ENCODE measurements at regions not wholly inside any gene's neighbourhood (a gene's known extent, or its start where the extent isn't known, plus 50 kb on each side); places are given as distances from the start of the nearest gene placed in this dataset.
"Not testable (repeated sequence)": the region's sequence is repeated elsewhere in the genome, so short reads cannot be mapped to it uniquely, and the experiment has no call there.

DNA sequence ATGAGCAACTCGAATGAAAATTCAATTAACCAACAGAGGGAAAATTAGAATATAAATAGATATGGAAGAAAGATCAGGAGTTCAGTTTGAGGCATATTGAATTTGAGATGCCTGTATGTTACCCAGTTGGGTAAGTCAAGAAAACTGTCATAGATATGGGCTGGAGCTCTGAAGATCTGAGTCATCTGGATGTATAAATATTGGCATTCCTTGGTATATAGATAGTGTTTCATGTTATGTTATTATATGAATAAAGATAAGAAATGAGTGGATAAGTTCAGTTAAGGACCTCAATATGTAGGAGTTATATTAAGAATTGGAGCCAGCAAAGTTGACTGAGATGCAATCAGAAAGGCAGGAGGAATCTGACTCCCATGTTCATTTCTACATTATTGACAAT lies 543.6 kb upstream of the SMIM31 start:
- DNase-seq = no peak

DNA sequence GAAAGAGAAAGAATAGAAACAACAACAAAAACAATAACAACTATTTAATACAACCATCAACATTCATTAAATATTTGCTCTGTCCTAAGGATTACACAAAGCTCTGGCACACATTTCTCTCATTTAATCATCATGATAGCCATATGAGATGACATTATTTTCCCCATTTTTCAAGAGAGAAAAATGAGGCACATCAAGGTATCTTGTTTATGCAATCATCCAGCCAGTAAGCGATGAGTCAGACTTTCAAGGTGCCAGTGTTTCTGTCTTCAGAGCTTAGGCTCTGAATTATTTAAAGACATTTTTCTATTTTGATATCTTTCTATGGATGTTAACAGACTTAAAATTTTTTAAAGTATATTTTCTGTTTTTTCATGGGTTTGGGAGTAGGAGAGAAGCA lies 541.8 kb upstream of the SMIM31 start:
- no peak for DNase-seq

DNA sequence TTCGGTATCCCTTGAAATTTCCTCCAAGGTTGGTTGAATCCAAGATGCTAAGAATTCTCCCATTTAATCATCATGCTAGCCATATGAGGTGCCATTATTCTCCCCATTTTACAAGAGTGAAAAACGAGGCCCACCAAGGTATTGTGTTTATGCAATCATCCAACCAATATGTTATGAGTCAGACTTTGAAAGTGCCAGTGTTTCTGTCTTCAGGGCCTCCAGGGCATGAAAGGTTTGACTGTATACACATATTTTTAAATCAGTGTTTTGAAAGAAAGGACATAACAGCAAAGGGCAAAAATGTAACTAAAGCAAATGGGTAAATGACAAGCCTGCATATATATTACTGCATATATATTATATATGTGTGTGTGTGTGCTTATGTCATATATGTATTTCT lies 541.2 kb upstream of the SMIM31 start:
- no peak for DNase-seq

DNA sequence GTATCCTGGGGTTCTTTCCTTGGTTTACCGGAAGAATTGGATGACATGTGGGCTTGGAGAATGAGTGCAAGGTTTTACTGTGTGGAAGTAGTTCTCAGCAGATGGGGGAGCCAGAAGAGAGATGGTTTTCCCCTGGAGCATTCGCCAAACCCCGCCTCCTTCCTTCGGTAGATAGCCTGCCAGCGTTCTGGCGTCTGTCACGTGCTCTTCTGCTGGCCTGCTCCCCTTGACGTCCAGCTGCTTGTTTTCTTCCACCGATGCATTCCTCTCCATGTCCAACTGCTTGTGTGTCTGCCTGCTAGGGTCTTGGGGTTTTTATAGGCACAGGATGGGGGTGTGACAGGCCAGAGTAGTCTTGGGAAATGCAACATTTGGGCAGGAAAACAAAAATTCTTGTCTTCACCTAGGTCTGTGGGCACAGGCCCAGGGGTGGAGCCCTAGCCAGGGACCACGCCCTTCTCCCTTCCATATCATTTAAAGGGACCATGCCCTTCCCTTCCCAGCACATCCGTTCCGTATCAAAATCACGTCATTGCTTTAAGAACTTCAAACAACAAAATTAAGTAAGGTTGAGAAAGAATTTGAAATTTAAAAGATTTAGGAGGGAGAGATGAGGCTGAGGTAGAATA lies 538.7 kb upstream of the SMIM31 start:
- no peak for DNase-seq

DNA sequence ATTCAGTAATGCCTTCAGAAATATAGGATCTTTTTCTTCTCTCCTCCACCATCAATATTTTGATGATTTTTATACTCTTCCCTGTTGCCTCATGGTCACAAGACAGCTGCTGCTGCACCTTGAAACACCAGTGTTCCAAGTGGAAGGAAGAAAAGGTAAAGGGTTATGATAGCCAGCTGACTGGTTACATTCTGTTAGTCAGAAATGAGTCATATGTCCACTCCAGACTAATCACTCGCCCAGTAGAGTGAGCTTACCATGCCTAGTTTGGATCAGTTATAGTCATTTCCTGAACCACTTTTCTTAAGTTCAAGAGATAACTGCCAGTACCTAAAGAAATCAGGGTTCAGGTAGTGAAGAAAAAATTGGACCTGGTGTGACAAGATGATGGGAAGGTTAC lies 532.3 kb upstream of the SMIM31 start:
- DNase-seq = no peak

DNA sequence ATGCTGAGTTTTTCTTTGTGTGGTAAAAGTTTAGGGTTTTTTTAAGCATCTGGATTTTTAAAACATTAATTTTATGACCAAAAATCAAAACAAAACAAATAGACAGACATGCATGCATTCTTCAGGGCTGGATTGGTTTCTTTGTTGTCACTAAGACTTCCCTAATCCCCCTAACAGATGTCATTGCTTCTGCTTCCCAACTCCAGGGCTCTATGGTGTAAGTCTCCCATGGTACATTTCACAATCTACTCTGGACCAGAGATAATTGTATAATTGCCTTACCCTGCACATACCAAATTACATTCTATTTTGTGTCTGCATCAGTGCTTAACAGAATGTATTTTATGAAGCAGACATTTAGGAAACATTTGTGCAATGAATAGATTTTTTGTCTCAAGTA lies 529.1 kb upstream of the SMIM31 start:
- no peak for DNase-seq

DNA sequence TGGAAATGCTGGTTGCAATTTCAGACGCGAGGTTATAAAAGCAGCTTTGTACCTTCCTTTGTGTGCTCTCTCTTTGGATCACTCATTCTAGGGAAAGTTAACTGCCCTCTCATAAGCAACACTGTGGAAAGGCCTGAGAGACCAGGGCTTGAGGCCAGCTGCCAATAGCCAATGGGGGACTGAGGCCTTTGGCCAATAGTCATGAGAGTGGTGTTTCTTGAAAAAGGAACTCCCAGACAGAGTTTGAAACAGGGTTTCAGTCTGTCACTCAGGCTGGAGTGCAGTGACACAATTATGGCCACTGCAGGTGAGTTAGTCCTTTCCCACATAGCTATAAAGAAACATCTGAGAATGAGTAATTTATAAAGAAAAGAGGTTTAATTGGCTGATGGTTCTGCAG lies 524.7 kb upstream of the SMIM31 start:
- DNase-seq = no peak

DNA sequence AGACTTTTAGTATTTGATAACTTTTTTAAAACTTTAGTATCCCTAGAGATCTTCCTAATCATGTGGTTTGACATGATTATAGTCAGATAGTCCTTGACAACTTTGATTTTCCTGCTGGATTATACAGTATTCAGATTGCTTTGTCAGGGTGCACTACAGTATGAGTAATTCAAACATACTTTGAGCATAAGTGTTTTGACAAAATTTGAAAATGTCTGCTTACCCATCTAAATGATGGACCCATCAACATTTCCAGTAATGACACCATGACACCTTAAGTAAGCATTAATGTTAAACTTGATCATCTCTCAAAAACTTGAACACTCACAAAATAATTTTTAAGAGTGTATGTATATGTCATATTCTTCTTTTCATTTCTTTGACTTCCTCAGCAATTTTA lies 514.5 kb upstream of the SMIM31 start:
- DNase-seq = no peak

DNA sequence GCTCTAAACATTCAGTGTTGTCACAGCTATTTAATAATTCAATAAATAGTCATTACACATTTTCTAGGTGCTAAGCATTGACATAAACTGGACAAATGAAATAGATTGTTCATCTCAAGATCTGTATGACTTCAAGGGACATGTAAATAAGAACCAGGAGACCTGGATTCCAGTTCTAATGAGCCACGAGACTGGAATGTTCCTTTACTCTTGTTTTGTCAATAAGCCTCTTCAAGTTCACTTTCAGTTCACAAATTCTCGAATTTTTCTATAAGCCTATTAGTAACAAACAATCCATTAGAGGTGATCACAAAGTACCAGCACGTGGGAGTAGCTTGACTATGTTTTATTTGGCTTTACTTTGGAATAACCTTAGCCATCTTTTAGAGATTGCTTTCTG lies 514.0 kb upstream of the SMIM31 start:
- no peak for DNase-seq

DNA sequence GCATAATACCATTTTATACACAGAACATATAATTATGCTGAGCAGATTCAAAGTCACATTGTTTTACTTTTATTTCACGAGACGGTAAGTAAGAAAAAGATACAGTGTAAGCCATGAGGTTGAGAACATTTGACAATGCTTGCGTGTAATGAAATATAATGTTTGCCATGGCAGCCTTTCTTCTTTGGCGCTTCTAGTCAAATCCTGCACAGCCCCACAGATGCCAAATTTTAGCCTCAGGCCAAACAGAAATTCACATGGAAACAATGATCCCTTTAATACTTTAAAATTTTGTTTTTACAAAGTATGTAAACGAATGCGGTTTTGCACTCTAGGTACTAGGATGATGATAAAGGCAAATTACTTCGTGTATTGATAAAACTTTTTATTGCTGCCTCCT lies 502.7 kb upstream of the SMIM31 start:
- DNase-seq = no peak

DNA sequence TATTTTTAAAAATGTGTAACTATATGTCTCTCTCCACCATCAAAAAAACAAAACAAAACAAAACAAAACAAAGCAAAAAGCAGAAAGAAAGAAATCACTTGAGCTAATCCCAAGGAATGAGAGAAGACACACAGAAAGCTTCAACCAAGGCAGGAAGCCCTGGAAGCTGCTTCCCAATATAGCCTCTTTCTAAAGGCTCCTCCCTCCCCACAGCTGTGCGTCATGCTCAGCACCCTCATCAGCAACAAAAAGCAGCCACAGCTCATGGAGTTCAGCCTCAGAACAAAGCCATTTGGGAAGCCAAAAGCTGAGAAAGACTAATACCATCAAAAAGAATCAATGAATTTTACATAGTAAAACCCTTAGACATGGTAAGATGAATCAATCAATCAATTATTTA lies 501.6 kb upstream of the SMIM31 start:
- no peak for DNase-seq

DNA sequence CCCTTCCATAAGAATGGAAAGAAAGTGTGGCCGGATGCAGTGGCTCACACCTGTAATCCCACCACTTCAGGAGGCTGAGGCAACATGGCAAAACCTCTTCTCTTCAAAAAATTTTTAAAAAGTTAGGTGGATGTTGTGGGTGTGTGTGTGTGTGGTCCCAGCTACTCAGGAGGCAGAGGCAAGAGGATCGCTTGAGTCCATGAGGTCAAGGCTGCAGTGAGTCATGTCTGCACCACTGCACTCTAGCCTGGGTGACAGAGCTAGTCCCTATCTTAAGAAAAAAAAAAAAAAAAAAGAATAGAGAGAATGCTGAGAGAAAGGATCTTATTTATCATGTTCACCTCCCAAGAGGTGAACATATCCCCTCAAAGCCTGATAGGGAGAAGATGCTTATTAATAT lies 492.1 kb upstream of the SMIM31 start:
- DNase-seq = no peak

DNA sequence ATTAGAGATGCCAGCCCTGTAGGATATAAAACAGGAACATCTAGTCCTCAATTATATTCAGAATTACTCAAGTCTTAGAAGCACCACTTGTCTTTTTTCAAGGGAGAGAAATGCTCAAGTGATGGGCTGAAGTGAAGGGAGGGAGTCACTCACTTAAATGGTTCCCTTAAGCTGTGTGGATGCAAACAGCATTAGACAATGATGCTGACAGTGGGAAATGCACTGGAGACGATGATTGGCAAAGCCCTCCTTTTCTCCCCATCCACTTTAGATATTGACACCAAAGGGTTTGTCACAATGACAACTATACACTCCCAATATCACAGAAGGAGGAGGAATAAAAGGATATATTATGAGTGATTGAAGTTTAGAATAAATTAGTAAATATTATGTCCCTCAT lies 491.4 kb upstream of the SMIM31 start:
- DNase-seq = not testable (repeated sequence)

DNA sequence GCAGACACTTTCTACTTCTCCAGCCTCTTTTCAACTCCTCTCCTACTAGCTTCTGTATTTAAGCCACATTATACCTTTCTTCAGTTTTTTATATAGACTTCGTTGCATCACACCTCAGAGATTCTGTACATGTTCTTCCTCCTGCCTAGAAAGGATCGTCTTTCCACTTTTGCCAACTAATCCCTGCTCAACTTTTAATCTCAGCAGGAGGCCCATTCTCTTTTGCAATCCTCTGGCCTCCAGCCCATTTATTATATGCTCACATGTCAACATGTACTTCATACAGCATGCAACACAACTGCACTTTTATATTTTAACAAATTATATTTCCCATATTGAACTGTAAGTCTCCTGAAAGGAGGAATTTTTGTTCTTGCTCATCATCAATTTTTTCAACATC lies 476.5 kb upstream of the SMIM31 start:
- not testable (repeated sequence) for DNase-seq

DNA sequence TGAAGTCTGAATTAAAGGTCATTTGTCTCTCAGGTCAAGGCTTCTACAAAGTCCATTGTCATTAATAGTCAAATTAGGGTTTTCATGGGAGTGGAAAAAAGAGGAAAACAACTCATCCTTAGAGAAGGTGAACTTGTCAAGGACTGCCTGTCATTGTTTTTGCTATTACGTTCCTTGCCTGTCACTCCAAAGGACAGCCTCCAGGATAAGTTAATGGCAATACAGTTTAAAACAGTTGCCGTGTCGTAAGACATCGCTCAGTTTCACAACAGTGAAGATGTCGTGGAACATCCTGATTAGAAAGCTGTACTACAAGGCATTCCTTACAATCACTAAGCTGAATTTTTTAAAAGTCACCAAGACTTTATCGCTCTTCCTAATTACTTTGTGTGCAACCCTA lies 466.8 kb upstream of the SMIM31 start:
- DNase-seq = no peak

DNA sequence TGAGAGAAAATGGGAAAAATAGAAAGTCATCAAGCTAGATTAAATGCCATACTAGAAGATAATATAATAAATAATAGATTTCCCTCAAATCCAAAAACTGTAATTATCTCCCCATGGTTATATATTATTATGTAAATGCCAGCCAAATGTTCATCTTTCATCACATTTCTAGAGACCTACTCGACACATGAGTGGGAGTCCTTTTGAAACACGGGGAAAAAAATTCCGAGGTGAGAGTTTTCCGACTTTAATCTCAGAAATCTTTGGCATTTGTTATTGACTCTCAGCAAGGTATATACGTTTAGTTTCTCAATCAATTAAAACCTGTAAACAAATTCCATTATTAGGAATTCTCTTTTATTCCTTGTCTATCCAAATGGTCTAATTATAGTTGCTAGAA lies 465.4 kb upstream of the SMIM31 start:
- DNase-seq = no peak

DNA sequence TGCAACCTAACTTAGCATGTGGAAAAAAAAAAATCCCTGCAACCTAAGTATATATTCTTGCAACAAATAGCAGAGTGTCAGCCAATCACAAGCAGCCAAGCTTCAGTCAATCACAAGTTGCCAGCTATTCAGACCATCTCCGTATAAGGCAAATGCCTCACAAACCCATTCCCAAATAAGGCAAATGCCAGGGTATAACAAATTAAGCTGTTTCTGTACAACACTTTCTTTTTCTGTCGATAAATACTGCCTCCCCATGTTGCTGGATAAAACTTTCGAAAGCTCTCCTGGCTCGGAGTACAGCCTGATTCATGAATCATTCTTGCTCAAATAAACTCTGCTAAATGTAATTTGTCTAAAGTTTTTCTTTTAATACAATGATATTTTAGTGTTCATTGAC lies 460.7 kb upstream of the SMIM31 start:
- no peak for DNase-seq

DNA sequence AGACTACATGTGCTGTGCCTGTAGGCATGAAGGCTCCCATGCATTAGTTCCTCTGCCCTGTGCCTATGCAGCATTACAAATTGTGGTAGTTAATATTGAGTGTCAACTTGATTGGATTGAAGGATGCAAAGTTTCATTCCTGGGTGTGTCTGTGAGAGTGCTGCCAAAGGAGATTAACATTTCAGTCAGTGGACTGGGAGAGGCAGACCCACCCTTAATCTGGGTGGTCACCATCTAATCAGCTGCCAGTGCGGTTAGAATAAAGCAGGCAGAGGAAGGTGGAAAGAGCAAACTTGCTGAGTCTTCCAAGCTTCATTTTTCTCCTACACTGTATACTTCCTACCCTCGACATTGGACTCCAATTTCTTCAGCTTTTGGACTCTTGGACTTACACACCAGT lies 460.2 kb upstream of the SMIM31 start:
- no peak for DNase-seq

DNA sequence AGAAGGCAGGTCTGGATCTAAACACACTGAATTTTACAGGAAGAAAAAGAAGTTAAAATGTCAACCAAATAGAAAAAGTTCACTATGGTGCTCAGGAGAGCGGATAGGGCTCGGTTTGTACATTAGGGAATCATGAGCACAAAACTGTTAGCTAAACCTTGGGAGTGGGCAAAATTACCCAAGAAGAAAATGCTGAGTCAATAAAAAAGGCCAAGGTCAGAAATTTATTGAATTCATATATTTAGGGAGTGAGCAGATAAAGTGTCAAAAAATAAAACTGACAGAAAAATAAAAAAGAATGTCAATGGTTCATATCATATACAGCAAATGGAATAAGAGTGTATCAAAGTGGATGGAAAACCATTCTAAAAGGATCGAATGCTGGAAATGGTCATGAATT lies 452.5 kb upstream of the SMIM31 start:
- DNase-seq = no peak

DNA sequence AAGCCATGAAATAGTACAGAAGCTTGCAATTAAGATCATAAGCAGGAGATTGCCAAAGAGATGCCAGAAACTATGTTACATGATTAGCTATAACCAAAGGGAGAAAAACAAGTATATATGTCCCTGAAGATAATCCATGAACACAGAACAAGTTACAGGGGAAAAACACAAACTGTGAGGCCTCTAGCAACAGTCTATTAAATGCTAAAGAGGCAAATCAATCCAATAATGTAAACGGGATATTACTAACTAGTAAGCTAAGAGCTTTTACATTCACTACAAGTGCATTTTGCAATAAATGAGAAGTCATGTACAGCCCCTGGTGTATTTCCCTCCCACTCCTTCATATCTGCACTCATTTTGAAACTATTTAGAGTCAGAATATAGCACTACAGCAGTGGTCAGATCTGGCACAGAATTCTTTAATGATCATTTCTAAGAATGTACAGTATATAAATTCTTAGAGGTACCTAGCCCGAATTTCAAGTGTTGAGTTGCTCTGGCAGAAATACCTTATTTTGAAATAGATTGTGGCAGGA lies 449.8 kb upstream of the SMIM31 start:
- no peak for DNase-seq

DNA sequence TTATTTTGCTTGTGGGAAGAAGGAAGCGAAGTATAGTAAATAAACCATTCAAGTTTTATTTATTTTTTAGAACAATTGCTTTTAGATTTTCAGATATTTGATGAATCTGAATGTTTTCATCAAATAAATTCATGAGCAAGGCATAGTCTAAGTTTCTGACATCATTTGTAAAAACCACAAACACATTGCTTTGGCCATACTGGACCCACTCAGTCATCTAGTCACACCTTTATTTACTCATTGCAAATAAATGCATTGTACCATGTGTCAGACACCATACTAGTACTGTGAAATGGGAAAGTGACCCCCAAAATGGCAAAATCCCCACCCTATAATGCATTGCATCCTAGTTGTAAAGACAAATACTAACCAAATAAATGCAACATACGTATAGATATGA lies 449.1 kb upstream of the SMIM31 start:
- no peak for DNase-seq

DNA sequence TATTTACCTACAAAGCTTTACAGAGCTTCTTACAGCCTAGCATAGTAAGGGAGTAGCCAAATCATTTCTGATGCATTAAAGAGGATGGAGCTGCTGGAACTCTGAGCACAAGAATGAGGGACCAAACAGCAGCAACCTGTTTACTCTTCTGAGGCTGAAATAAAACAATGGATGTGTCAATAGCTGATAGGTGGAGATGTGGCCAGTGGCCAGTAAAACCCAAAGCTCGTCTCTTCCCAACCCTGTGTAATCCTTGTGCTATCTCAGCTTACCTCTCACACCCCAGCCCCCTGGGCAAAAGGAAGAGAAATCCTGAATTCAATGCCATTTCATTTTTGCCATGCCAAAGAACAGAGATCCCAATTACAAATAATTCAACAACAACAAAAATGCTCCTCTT lies 446.7 kb upstream of the SMIM31 start:
- DNase-seq = no peak

DNA sequence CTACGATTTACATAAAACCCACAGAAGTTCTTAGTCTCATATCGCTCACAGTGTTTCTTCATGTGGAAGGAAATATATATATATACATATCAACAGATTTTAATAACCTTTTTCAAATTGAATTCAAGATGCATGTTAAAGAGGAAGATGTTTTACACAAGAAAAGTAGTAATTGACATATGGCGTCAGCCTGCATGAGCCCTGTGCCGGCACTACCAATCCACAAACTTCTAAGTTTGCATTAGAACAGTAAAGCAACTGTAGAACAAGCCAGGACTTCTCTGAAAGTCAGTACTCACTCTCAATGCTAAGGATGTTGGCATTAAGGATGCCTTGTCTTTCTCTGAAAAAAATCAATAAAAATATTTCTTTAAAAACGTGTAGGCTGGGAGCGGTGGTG lies 441.3 kb upstream of the SMIM31 start:
- DNase-seq = no peak

DNA sequence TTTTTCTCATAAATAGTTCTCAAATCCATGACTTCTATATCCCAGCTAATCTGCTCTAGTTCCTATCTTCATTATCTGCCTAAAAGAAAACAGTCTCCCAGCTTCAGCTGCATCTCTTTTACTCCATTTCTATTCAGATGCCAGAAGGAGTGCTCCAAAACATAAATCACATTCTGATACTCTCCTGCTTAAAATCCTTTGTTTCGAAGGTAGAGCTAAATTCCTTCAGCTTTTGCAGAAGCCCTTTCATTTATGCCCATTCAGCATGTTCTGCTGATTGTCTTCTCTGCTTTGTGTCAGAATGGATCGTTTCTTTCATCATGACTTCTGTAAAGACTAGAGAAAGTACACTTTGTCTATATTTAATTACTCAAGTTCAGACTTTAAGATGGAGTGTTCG lies 440.1 kb upstream of the SMIM31 start:
- DNase-seq = no peak

DNA sequence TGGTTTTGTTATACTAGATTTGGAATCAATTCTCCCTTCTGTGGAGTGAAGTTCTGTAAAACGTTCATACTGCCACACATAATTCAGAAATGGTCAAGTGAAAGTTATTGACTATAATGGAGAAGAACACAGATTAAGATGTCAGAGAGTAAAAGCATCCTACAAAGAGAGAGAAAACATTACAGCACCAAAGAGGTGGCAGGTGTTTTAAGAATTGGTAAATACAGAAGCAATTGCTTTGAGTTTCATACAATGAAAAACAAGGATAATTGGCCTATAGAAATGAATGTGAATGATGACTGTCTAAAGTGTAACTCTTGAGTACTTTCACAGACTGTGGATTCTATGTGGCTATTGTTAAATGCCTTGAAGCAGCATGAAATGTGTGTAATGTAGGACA lies 435.6 kb upstream of the SMIM31 start:
- no peak for DNase-seq
